DND-41 (cell line): ENCODE measurements at regions not wholly inside any gene's neighbourhood (a gene's known extent, or its start where the extent isn't known, plus 50 kb on each side); places are given as distances from the start of the nearest gene placed in this dataset.

ENCODE experiments used
- EZH2 ChIP-seq: IDR thresholded peaks from 3 replicates; pipeline ENCODE4 v1.6.1; 2012; ENCODE audit warnings: borderline replicate concordance, low read depth, mild to moderate bottlenecking, moderate library complexity, low read length, inconsistent platforms; ENCODE audit not compliant: severe bottlenecking
- TF ChIP-seq, protein P1 (sequence below): IDR thresholded peaks from 2 replicates; pipeline ENCODE4 v1.5.1; 2012; ENCODE audit warnings: borderline replicate concordance, low read length, moderate library complexity, mild to moderate bottlenecking; ENCODE audit not compliant: poor library complexity, severe bottlenecking; ENCODE audit errors: extremely low read depth

DNA sequence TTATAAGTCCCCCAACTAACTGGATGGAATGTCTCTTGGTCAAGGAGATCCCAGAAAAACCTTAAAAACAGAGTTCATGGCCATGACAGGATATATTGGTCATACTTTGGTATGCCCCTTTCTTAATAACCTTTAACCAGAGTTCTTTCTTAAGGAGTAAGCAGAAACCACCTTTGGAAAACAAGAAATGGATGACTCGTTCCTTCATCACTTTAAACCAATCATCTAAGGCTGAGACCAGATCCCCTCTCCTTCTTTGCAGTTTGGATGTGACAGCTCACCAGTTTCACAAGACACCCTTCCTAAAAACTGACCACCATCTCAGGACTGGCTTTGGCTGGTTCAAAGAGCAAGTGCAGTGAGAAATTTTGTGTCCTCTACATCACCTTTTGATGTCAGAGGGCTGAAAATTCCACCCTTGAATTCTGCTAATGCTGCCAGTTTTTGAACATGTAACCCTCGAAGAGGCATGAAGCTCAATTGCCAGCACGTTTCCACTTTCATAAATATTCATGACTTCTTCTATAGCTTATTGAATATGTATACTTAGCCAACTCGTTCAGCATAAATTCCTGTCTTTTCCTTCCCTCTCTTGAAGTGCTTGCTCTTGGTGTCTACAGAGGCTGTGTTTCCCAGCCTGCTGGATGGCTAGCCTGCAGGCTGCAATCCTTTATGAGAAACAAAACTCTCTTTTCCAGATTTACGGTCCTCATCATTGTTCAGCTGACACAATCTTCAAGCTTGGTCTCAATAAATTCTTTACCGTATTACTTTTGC, 1323.5 kb upstream of the TMEFF2 start:
- TF ChIP-seq, protein P1, sequence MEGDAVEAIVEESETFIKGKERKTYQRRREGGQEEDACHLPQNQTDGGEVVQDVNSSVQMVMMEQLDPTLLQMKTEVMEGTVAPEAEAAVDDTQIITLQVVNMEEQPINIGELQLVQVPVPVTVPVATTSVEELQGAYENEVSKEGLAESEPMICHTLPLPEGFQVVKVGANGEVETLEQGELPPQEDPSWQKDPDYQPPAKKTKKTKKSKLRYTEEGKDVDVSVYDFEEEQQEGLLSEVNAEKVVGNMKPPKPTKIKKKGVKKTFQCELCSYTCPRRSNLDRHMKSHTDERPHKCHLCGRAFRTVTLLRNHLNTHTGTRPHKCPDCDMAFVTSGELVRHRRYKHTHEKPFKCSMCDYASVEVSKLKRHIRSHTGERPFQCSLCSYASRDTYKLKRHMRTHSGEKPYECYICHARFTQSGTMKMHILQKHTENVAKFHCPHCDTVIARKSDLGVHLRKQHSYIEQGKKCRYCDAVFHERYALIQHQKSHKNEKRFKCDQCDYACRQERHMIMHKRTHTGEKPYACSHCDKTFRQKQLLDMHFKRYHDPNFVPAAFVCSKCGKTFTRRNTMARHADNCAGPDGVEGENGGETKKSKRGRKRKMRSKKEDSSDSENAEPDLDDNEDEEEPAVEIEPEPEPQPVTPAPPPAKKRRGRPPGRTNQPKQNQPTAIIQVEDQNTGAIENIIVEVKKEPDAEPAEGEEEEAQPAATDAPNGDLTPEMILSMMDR: no peak
- TF ChIP-seq EZH2: no peak
